Myocyte (in vitro differentiated cells): ENCODE measurements at regions not wholly inside any gene's neighbourhood (a gene's known extent, or its start where the extent isn't known, plus 50 kb on each side); places are given as distances from the start of the nearest gene placed in this dataset.
"Not testable (repeated sequence)": the region's sequence is repeated elsewhere in the genome, so short reads cannot be mapped to it uniquely, and the experiment has no call there.

Experiments
- DNase-seq: peaks from one replicate; pipeline ENCODE4 v3.0.0-alpha.2; 2012; ENCODE audit warnings: low read depth

DNA sequence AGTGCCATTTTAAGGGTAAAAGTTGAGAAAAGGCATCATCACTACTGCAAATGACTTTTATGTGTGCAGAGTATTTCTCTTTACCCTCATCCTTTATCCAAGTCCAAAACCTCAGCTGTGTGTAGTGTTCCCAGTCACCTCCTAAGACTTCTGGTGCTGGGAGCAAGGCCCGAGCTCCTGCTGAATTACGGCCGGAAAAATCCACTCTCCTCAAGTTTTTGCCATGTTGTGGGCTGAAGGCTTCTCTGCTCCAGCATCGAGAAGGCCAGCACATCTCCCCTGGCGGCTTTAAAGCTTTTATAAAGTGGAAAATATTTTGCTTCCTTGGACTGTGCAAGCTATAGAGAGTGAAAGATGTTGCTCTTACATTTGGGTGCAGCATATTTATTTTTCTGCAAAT is 153.2 kb upstream of the THBS2 start:
- DNase-seq = no peak

DNA sequence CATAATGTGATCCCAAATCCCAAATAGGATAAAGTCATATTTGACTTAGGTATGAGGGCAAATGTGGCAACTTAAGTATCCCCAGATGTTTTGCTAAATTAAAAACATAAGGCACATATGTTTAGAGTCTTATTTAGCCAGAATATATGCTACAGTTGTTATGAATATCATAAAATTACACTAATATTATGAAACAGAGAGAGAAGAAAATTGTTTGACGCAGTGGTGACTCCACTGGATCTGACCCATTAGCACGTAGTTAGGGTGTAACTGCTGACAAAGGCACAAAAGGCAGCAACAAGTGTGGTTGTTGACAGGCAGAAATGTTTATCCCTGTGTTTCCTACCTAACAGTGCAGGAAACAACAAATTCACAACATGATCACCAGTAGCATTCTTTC is 152.4 kb upstream of the THBS2 start:
- DNase-seq = no peak

DNA sequence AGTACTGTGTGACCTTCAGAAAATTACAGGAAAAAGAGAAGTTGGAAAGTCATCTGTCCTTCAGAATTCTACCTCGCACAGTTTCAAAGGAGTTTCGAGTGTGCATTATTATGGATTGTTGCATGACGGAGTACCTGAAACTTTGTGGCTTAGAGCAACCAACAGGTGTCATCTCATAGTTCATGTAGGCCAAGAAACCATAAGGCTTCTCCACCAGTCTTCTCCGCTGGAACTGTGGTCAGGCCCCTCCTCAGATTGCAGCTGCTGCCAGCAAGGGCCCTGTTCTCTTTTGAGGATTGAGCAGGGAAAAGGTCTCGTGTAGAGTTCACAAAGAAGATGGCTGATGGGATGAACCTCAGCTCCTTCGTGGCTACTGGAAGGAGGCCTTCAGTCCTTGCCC is 151.2 kb upstream of the THBS2 start:
- no peak for DNase-seq

DNA sequence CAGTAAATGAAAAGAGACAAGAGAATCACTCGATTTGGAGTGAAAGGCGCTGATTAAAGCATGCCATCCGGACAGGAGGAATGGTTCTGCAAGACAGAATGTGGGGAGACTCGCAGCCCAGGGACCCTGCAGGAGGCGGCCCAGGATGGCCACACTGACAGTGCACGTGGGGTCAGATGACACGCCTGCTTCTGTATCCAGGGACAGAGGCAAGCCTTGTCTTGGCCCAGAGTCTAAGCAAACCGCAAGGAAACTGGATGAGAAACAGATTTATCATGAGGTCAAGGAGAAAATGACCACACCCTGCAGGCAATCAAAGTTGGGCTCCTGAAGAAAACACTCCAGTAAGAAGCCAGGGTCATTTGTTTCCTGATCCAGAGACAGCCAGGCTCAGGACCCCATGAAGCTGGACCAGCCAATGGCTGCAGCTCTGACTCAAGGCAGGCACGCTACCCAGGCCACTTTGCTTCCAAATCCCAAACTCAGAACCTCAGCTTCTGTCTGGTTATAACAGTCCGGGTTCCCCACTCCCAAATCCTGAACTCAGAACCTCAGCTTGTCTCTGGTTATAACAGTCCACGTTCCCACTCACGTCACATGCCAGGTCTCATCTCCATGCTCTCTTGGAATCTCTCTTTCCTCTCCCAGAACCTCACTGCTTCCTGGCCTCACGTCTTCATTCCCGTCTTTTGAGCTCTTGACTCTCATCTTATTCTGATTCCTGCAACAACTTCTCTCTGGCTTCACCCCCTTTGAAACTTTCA is 144.9 kb upstream of the THBS2 start:
- no peak for DNase-seq

DNA sequence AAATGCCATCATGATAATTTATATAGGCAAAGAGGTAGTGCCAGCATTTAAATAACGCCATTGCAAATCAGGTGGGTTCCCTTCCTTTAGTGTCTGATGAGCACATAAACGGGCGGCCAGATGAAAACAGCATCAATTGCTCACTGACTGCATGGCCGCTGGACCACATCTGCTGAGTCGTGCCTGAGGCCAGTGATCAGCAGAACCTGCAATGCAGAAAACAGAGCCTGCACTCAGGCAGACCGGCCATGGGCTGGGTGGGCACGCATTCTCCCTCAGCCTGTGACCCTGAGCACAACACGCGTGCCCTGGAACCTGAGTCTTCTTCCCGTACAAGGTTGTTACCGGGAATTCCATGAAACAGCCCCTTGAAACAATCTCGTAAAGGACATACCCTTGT is 144.0 kb upstream of the THBS2 start:
- DNase-seq = no peak

DNA sequence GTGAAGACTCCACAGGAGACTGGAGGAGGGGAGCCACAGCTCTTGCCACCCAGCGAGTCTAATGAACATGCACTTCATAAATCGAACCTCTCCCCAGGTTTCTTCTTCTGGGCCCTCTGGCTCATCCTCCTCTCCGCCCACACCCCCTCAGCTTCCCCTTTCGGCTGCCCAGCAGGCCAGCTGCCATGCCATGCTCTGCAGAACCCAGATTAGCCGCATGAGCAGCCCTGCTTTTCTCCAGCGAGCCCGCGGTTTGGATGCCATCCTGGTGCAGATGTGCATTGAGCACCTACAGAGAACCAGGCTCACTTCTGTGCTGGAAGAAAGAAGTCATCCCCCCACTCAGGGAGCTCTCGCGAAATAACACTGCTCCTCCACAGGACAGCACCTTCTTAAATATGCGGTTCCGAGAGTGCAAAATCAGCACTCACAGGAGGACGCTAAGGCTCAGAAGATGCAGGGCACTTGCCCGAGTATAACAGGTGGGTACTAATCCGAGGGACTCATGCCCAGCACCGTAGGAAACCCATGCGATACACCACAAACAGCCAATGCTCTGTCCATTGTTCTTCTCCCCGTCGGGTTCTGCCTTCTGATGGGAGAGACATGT is 143.0 kb upstream of the THBS2 start:
- peak; percentile 22 for DNase-seq

DNA sequence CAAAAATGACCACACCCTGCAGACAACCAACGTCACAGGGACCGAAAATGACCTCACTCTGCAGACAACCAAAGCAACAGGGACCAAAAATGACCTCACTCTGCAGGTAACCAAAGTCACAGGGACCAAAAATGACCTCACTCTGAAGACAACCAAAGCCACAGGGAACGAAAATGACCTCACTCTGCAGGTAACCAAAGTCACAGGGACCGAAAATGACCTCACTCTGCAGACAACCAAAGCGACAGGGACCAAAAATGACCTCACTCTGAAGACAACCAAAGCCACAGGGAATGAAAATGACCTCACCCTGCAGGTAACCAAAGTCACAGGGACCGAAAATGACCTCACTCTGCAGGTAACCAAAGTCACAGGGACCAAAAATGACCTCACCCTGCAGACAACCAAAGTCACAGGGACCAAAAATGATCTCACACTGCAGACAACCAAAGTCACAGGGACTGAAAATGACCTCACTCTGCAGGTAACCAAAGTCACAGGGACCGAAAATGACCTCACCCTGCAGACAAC is 142.4 kb upstream of the THBS2 start:
- DNase-seq = not testable (repeated sequence)

DNA sequence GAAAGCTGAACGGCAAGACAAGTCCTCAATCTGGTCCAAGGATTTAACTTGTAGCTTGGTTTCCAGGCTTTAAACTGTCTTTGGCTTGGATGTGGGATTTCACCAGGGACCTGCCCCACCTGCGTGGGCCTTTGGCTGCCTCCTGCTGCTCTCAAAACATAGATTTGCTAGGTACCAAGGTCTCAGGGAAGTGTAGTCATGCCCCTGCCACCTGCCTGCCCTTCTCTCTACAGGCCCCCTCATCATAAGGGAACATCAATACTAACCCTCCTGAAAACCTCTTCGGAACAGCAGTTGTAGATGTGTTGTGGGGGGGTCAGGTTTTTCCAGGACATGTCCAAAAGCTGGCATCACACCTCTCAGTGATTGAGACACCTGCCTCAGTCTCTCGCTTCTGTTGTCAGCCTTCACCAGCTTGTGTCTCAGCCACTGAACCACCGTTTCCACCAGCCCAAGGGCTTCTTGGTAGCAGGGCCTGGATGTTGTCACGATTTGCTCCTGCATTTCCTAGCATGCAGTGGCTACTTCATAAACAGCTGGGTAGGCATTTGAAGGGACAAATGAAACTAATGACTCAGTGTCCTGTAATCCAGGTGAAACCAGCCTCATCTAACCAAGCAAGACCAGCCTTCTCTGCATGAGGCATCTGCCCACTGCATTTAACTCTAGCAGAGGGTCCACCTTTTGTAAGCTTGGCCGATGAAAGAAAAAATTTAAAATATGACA is 141.6 kb upstream of the THBS2 start:
- no peak for DNase-seq

DNA sequence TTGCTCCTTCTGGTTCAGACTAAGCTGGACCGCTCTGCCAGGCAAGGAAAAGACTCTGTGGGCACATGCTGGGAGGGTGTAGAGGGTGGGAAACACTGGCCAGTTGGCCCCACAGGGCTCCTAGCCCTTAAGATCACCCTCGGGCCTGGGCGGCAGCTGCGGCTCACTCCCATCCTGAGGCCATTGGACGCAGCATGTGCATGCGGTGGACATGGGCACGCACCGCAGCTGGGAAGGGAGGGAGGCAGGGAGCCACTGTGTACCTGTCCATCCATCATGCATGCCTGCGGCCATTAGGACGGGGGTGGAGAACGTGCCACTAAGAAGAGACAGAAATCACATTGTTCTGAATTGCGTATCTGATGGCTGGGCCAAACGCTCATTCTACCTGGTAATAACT is 140.1 kb upstream of the THBS2 start:
- DNase-seq = no peak

DNA sequence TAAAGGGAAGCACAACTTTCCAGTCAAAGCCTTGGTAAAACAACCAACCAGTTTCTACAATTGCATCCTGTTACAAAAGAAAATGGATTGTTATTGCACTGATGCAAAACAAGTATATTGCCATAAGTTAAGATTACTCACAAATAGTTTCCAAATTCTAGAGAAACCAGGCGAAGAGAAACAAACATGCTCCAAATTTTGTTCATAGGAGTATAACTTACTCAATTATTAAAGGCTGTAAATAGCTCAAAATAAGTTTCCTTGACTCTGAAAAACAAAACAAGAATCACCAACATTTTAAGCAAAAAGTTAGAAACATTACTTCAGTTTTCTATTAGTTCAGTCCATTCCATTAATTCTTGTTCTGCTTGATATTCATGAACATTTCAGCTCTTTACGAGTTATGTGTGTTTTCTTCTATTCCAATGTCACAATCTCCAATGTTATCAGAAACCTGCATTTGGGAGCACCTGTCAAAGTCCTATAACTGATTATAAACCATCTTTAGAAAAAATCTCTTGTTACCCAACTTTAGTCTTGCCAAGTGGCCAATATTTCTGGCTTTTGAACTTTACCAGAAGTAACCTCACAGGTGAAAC is 137.9 kb upstream of the THBS2 start:
- no peak for DNase-seq

DNA sequence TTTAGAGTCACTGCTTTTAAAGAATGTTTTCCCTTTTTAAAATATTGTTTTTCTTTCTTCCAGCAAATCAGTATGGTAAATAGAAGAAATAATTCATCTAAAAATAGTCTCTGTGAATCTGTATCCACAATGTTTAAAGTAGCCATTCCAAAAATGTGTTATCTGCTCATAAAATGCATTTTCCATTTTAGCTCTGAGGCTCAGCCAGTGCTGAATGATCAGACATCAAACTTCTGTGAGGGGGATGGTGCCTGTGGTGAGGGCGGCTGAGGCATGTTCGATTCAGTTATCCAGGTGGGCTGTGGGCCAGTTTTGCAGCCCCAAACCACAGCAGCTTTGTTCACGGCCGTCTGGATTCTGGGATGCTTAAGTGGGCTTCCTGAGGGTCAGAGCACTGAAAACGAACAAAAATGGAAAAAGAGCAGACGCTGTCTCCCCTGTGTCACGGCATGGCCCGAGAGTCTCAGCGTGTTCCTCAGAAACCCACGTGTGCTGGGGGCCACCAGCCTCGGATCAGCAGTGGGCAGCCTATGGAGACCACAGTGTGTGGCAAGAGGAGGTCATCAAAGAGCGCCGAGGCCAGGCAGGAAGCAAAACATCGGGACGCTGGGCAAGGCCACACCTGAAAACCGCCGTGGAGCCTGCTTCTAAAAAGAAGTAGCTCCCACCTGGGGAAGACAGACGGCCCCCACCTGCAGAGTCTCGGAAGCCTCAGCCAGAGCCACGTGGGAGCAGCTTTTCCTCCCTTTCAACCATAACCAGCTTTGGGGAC is 134.9 kb upstream of the THBS2 start:
- no peak for DNase-seq

DNA sequence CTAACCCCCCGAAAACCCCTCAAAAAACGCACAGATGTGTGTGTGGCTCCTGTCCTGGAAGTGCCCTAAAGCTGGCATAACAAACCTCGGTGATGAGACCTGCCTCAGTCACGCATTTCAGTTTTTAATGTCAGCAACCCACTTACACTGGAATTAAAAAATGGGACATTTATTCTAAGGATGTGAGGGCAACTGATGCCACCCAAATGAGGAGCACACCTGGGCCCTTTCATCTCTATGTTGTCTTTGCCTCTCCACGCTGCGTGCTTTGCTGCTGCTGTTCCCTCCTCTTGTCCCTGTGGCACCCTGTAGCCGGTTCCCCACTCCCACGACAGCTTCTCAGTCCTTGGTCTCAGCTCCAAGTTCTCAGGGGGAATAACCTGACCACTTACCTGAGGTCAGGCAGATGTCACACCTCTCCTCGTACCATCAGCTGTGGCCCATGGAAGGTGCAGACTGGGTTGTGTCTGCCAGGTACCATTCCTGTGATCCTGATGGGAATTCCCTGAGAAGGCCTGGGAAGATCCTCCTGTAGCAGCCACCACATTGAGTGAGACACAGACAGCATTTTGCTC is 134.2 kb upstream of the THBS2 start:
- DNase-seq = no peak

DNA sequence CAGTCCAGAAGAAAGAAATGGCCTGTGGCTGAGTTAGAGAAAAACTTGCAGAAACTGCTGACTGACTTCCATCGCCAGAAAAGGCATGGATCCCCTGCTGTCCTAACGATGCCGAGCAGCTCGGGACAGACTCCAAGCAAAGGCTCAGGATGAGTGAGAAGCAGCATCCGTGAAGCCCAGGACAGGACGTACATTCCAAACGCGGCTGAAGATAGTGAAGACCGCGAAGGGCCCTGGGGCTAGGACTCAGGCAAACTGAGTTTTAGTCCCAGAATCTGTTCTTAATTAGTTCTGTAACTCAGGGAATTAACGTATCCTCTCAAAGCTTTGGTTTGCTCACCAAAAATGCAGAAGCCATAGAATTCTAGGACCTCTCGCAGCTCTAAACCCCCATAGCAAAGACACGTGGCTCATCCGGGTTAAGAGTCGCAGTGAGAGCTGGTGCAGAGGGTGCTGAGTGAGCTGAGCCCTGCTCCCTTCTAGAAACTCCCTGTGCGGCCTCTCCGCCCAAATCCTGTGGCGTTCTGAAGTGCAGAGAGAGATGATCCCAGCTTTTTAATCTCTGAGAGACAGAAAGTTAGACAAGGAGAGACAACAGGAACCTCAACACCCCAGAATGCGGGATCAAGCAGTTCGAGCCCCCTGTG is 132.9 kb upstream of the THBS2 start:
- DNase-seq = no peak

DNA sequence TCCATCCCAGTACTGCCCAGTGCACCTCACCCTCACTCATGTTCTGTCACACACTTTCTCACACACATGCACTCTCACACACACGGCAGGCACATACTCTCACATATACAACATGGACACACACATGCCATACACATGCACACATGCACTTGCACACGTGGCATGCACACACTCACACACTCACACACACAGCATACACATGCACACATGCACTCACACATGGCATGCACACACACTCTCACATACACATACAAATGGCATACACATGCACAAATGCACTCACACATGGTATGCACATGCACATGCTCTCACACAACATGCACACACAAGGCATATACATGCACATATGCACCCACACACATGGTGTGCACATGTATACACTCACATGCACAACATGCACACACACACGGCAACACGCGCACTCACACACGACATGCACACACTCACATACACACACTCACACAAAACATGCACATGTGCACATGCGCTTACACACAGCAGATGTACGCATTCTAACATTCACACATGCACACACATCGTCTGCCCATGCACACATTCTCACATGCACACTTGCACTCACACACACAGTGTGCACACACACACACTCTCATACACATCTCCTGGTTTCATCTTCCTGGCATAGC is 131.7 kb upstream of the THBS2 start:
- DNase-seq = no peak

DNA sequence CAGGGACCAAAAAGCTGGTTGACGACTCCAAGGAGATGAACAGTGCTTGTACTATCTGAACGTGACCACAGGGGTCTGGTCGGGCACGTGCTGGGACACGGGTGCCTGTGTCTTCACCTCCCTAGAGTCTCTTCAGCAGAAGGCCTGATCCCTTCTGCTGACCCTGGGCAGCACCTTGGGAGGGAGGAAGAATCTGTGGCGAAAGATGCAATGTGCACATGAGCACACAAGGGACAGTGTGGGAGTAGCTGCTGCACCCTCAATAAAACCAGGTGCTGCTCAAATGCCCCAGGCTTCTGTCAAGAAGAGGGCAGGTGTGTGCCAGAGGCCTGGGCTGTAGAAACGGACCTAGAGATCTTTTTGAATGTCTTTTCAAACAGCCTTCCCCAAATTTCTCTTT is 130.6 kb upstream of the THBS2 start:
- no peak for DNase-seq

DNA sequence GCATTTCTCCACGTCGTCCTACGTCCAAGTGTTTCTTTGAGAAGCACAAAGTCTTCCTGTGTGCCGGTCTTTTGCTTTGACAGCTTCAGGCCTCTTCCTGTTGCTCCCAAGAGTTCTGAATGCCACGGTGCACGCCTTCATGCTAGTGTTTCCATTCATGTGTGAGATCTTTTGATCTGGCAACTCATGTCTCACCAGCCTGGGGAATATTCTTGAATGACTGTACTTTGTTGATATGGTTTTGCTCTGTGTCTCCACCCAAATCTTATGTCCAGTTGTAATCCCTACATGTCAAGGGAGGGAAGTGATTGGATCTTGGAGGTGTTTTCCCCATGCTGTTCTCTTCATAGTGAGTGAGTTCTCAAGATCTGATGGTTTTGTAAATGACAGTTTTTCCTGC is 129.6 kb upstream of the THBS2 start:
- DNase-seq = no peak

DNA sequence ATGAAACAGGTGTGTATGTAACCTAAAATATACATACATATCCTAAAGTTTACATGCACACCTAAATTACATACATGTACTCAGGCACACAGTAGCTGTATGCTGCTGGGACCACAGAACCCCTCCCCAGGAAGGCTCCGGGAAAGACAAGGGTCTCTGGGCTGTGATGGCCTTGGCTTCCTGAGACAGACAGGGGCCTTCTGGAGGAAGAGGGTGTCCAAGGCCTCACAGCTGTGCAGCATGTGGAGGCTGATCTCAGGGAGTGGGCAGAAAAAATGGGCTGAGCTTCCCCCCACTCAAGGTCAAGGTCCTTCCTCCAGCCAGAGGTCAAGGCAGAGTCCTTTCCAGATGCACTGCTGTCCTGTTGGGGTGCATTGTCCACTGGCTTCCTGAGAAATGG is 129.1 kb upstream of the THBS2 start:
- no peak for DNase-seq

DNA sequence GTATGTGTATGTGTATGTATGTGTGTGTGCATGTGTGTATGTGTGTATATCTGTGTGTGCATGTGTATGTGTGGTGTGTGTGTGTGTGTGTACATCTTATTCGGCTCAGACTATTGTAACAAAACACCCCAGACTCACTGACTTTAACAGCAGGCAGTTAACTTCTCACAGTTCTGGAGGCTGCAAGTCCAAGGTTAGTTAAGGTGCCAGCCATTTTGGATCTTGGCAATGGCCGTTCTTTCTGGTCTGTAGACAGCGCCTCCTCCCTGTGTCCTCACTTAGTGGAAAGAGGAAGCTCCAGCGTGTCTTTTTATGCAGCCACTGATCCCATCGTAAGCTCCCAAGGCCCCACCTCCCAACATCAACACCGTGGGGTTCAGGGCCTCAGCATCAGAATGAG is 128.3 kb upstream of the THBS2 start:
- no peak for DNase-seq

DNA sequence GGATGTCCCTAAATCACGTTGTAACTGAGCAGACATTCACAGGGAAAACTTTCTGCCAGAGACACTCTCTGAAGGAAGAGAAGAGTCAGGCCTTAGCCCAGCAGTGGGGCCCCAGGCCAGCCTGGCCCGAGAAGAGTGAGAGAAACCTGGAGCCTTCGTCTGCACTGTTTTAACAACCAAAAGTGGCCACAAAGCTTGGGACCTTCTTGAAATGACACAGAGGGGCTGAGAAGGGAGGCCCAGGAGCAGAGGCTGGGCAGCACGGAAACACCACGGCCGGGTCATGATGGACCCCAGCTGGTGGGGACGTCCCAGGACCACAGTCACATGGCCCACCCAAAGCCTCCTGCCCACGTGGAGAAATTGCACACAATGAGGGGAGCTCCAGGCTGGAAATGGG is 126.8 kb upstream of the THBS2 start:
- DNase-seq = no peak
